WTC11 (cell line): ENCODE measurements at regions not wholly inside any gene's neighbourhood (a gene's known extent, or its start where the extent isn't known, plus 50 kb on each side); places are given as distances from the start of the nearest gene placed in this dataset.

Experiments
- ATAC-seq: fragments of 200-7000 bp; cut with Tn5 transposase; 2 replicates; pipeline ENCODE4 v1.10.0; 2021; ENCODE audit warnings: mild to moderate bottlenecking, moderate library complexity
- CTCF ChIA-PET: fragments of 300-600 bp; sonication (Branson Sonifier 250); formaldehyde crosslinking; loops from one replicate; lab custom pipeline; 2021; ENCODE audit warnings: antibody characterized with exemption; lab: Charles Lee
- POLR2A ChIA-PET: fragments of 350-600 bp; sonication (Branson Sonifier 250); formaldehyde crosslinking; loops from one replicate; lab custom pipeline; 2021; ENCODE audit warnings: antibody characterized with exemption; lab: Charles Lee
- DNase-seq: peaks from one replicate; pipeline ENCODE4 v3.0.0; 2021; ENCODE audit warnings: low spot score
- H3K27ac Mint-ChIP-seq: 2 replicates; pipeline ENCODE4 v1.8.0; 2021; ENCODE audit warnings: mixed read lengths
- H3K27me3 Mint-ChIP-seq: 2 replicates; pipeline ENCODE4 v1.8.0; 2021; ENCODE audit warnings: low read depth, mild to moderate bottlenecking, moderate library complexity, mixed read lengths
- H3K36me3 Mint-ChIP-seq: 2 replicates; pipeline ENCODE4 v1.8.0; 2021; ENCODE audit warnings: mixed read lengths
- H3K4me1 Mint-ChIP-seq: 2 replicates; pipeline ENCODE4 v1.8.0; 2022; ENCODE audit warnings: mixed read lengths
- H3K4me3 Mint-ChIP-seq: 2 replicates; pipeline ENCODE4 v1.8.0; 2021; ENCODE audit warnings: mild to moderate bottlenecking, moderate library complexity, mixed read lengths
- H3K9me3 Mint-ChIP-seq: 2 replicates; pipeline ENCODE4 v1.8.0; 2021; ENCODE audit warnings: mixed read lengths
- ATF1 ChIP-seq: sonication (generic); formaldehyde crosslinking; IDR thresholded peaks from 2 replicates; pipeline ENCODE4 v1.8.1; 2023; ENCODE audit warnings: mild to moderate bottlenecking, moderate library complexity, missing genetic modification reagents
- E2F5 ChIP-seq: sonication (generic); formaldehyde crosslinking; IDR thresholded peaks from 2 replicates; pipeline ENCODE4 v1.8.1; 2022; ENCODE audit warnings: mild to moderate bottlenecking, moderate library complexity, missing genetic modification reagents
- FOXK1 ChIP-seq: sonication (generic); formaldehyde crosslinking; IDR thresholded peaks from 2 replicates; pipeline ENCODE4 v1.8.0; 2022; ENCODE audit warnings: mild to moderate bottlenecking, moderate library complexity, missing genetic modification reagents
- IRF2 ChIP-seq: sonication (generic); formaldehyde crosslinking; IDR thresholded peaks from 2 replicates; pipeline ENCODE4 v1.8.0; 2022; ENCODE audit warnings: low read depth, missing genetic modification reagents, borderline replicate concordance
- JAZF1 ChIP-seq: fragments of 250-450 bp; sonication (Bioruptor Pico); IDR thresholded peaks from 2 replicates; pipeline ENCODE4 v1.9.0; 2021; ENCODE audit warnings: moderate library complexity, mild to moderate bottlenecking, inconsistent platforms
- KAT7 ChIP-seq: sonication (generic); formaldehyde crosslinking; IDR thresholded peaks from 2 replicates; pipeline ENCODE4 v1.8.1; 2023; ENCODE audit warnings: missing genetic modification reagents, mild to moderate bottlenecking, borderline replicate concordance
- MLX ChIP-seq: sonication (generic); formaldehyde crosslinking; IDR thresholded peaks from 2 replicates; pipeline ENCODE4 v1.8.1; 2023; ENCODE audit warnings: mild to moderate bottlenecking, missing genetic modification reagents, moderate library complexity
- PRDM15 ChIP-seq: sonication (generic); formaldehyde crosslinking; IDR thresholded peaks from 2 replicates; pipeline ENCODE4 v1.8.0; 2022; ENCODE audit warnings: missing genetic modification reagents
- PREB ChIP-seq: sonication (generic); formaldehyde crosslinking; IDR thresholded peaks from 2 replicates; pipeline ENCODE4 v1.8.1; 2022; ENCODE audit warnings: mild to moderate bottlenecking, missing genetic modification reagents, moderate library complexity, borderline replicate concordance
- SP1 ChIP-seq: sonication (generic); formaldehyde crosslinking; conservative IDR thresholded peaks from 2 replicates; pipeline ENCODE4 v1.8.1; 2022; ENCODE audit warnings: missing genetic modification reagents
- ZBTB21 ChIP-seq: sonication (generic); formaldehyde crosslinking; IDR thresholded peaks from 2 replicates; pipeline ENCODE4 v1.8.1; 2023; ENCODE audit warnings: mild to moderate bottlenecking, missing genetic modification reagents, borderline replicate concordance
- ZNF138 ChIP-seq: sonication (generic); formaldehyde crosslinking; conservative IDR thresholded peaks from 2 replicates; pipeline ENCODE4 v1.8.1; 2022; ENCODE audit warnings: mild to moderate bottlenecking, moderate library complexity, missing genetic modification reagents
- ZNF281 ChIP-seq: sonication (generic); formaldehyde crosslinking; IDR thresholded peaks from 2 replicates; pipeline ENCODE4 v1.8.0; 2023; ENCODE audit warnings: mild to moderate bottlenecking, missing genetic modification reagents
- ZNF396 ChIP-seq: fragments of 250-450 bp; sonication (Bioruptor Pico); IDR thresholded peaks from 2 replicates; pipeline ENCODE4 v1.8.0; 2021; ENCODE audit warnings: mild to moderate bottlenecking, moderate library complexity, borderline replicate concordance
- ZNF671 ChIP-seq: fragments of 250-450 bp; sonication (Bioruptor Pico); IDR thresholded peaks from 2 replicates; pipeline ENCODE4 v1.8.0; 2021; ENCODE audit warnings: mild to moderate bottlenecking
- ZSCAN18 ChIP-seq: fragments of 250-450 bp; sonication (Bioruptor Pico); IDR thresholded peaks from 2 replicates; pipeline ENCODE4 v2.1.2; 2022; ENCODE audit warnings: mild to moderate bottlenecking, moderate library complexity

- Mint-ChIP-seq H3K9me3 (peaks cover 26% of the 10 kb centered on the region), H3K27ac (no peak overlapping the region), H3K36me3 (peaks cover 8% of the 10 kb centered on the region), H3K4me1 (peaks cover 8% of the 10 kb centered on the region), H3K27me3 (no peaks in the 10 kb centered on the region), H3K4me3 (no peak overlapping the region)
- POLR2A ChIA-PET = no interaction called here
- DNase-seq = no peak
- CTCF ChIA-PET = no interaction called here
- ATAC-seq = no peak
- TF ChIP-seq MLX (CRISPR knock-in tag) = no peak
- TF ChIP-seq SP1 (CRISPR knock-in tag) = no peak
- TF ChIP-seq FOXK1 (CRISPR knock-in tag) = no peak
- no peak for TF ChIP-seq ZBTB21 (CRISPR knock-in tag)
- TF ChIP-seq PREB (CRISPR knock-in tag) = no peak
- TF ChIP-seq KAT7 = no peak
- TF ChIP-seq E2F5 (CRISPR knock-in tag) = no peak
- TF ChIP-seq PRDM15 (CRISPR knock-in tag) = no peak
- TF ChIP-seq ZNF396 (CRISPR knock-in tag) = no peak
Observed at GRCh38 chr10:128306966-128307365, 180.7 kb upstream of the MKI67 start.

GRCh38 chr10:128307820-128308219 lies 181.6 kb upstream of the MKI67 start:
- ChIA-PET POLR2A (no interaction called here), CTCF (no interaction called here)
- DNase-seq (no peak), ATAC-seq (no peak)
- Mint-ChIP-seq H3K27ac (no peak overlapping the region), H3K36me3 (peaks cover 4% of the 10 kb centered on the region), H3K27me3 (no peaks in the 10 kb centered on the region), H3K4me3 (no peak overlapping the region), H3K4me1 (peaks cover 8% of the 10 kb centered on the region), H3K9me3 (peaks cover 19% of the 10 kb centered on the region)
- no peak for TF ChIP-seq FOXK1 (CRISPR knock-in tag)
- no peak for TF ChIP-seq ZNF671 (CRISPR knock-in tag)
- no peak for TF ChIP-seq ATF1
- no peak for TF ChIP-seq ZNF281
- no peak for TF ChIP-seq ZNF138
- no peak for TF ChIP-seq MLX (CRISPR knock-in tag)
- TF ChIP-seq ZSCAN18 (CRISPR knock-in tag) = no peak
- TF ChIP-seq JAZF1 = no peak
- no peak for TF ChIP-seq IRF2
